Neutrophil (primary cell): ENCODE measurements at regions not wholly inside any gene's neighbourhood (a gene's known extent, or its start where the extent isn't known, plus 50 kb on each side); places are given as distances from the start of the nearest gene placed in this dataset.

Experiments
- H3K27ac ChIP-seq: fragments of 200-600 bp; sonication (generic); 2 replicates; pipeline ENCODE4 v1.5.1; 2016; ENCODE audit warnings: mild to moderate bottlenecking, moderate library complexity
- H3K27me3 ChIP-seq: fragments of 200-600 bp; sonication (generic); 2 replicates; pipeline ENCODE4 v1.6.0; 2016; ENCODE audit warnings: mild to moderate bottlenecking
- H3K36me3 ChIP-seq: fragments of 200-600 bp; sonication (generic); 2 replicates; pipeline ENCODE4 v1.5.1; 2017
- H3K4me1 ChIP-seq, 2 experiments: fragments of 200-600 bp in 1 of 2; sonication (generic) in 1 of 2; 1 replicate in 1 of 2; 2 replicates in 1 of 2; pipeline versions ENCODE4 v1.5.1 to v1.6.1; 2013 to 2016; ENCODE audit warnings: low read depth in 1 of 2, low read length in 1 of 2, mild to moderate bottlenecking in 1 of 2, moderate library complexity in 1 of 2; ENCODE audit not compliant: control insufficient read depth in 1 of 2, insufficient read depth in 1 of 2
- H3K4me3 ChIP-seq, 2 experiments: fragments of 200-600 bp in 1 of 2; sonication (generic) in 1 of 2; 1 replicate in 1 of 2; 2 replicates in 1 of 2; pipeline ENCODE4 v1.5.1; 2013 to 2016; ENCODE audit warnings: low read depth in 1 of 2, low read length in 1 of 2, mild to moderate bottlenecking in 1 of 2, moderate library complexity in 1 of 2
- H3K9me3 ChIP-seq: fragments of 200-600 bp; sonication (generic); 2 replicates; pipeline ENCODE4 v1.5.1; 2016
- CTCF ChIP-seq: fragments of 200-600 bp; sonication (generic); IDR thresholded peaks from 2 replicates; pipeline ENCODE4 v1.5.1; 2016; ENCODE audit warnings: antibody characterized with exemption

DNA sequence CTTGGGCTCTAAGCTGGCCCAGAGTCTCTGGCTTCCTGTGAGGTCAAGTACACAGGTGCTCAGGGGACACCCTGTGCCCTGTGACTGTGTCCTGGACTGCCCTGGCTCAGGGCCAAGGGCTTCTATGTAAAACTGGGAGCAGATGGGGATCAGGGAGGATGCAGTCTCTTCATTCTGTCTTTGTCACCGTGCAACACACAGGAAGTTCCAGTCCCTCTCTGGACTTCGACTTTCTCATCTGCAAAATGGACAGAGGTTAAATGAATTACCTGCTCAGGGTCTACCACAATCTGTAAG lies 61.9 kb upstream of the TLE3 start:
- no peaks in the 10 kb centered on the region for H3K9me3 ChIP-seq
- no peaks in the 10 kb centered on the region for H3K4me1 ChIP-seq
- no peak overlapping the region for H3K4me3 ChIP-seq
- TF ChIP-seq CTCF, result no peak
- H3K36me3 ChIP-seq, result no peaks in the 10 kb centered on the region
- H3K27me3 ChIP-seq, result peaks cover 9% of the 10 kb centered on the region
- H3K27ac ChIP-seq, result no peak overlapping the region

- Histone ChIP-seq H3K36me3 (no peaks in the 10 kb centered on the region), H3K4me3 (no peak overlapping the region), H3K9me3 (no peaks in the 10 kb centered on the region), H3K27ac (no peak overlapping the region), H3K4me1 (no peaks in the 10 kb centered on the region), H3K27me3 (peaks cover 14% of the 10 kb centered on the region)
- TF ChIP-seq CTCF, result no peak
These were observed 61.4 kb upstream of the TLE3 start for GRCh38 chr15:70159001-70159712.

DNA sequence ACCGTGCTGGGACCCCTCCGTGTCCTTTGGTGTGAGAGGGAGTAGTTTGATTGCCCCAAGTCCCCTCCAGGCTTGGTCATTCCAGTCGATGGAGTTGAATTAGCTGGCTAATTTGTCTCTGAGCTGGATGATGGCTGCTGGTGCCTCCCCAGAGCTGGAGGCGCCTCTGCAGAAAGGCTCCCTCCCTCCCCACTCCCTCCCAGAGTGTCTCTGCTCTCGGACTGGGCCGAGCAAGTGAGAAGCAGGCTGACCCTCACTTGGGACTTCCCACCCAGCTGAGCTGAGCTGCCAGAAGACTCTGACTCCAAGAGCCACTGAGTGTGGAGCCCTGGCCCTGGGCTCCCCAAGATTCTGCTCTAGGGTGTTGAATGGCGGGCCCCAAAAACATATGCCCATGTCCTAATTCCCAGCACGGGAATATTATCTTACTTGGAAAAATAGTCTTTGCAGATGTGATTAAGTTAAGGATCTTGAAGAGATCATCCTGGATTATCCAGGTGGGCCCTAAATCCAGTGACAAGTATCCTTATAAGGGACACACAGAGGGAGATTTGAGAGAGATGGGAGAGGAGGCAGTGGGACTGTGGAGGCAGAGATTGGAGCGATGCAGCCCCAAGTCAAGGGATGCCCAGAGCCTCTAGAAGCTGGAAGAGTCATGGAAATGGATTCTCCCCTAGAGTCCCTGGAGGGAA lies 60.7 kb upstream of the TLE3 start:
- H3K9me3 ChIP-seq, result no peaks in the 10 kb centered on the region
- no peak for TF ChIP-seq CTCF
- no peak overlapping the region for H3K4me3 ChIP-seq
- H3K27me3 ChIP-seq, result peaks cover 17% of the 10 kb centered on the region
- H3K4me1 ChIP-seq, result no peaks in the 10 kb centered on the region
- no peaks in the 10 kb centered on the region for H3K36me3 ChIP-seq
- H3K27ac ChIP-seq, result no peak overlapping the region

DNA sequence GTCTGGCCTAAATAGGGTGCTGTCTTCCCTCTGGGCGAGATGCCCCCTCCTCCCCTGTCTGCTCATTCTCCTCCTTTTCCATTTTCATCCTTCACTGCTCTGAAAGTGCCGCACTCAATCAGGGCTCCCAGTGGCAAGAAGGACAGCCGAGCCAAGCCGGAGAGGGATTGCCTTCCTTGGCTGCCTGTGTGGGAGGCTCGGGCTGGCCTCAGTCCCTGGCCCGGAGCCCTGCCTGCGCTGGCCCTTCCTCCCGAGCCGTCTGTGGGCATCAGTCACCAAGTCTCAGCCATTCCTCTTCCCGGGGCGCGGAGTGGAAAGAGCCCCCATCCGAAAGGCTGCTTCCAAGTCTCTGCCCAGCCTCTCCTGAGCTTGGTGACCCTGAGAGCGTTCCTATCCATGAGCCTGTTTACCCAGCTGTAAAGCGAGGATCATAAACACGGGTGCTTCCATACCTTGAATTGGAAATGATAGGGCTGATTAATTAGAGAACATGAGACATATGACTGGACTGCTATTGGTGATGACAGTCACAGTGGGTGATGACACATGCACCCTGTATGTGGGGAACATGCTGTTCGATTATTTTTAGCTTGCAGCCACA lies 59.1 kb upstream of the TLE3 start:
- no peak for TF ChIP-seq CTCF
- H3K4me1 ChIP-seq, result no peaks in the 10 kb centered on the region
- H3K4me3 ChIP-seq, result no peak overlapping the region
- no peaks in the 10 kb centered on the region for H3K9me3 ChIP-seq
- H3K36me3 ChIP-seq, result no peaks in the 10 kb centered on the region
- peaks cover 17% of the 10 kb centered on the region for H3K27me3 ChIP-seq
- H3K27ac ChIP-seq, result no peak overlapping the region

DNA sequence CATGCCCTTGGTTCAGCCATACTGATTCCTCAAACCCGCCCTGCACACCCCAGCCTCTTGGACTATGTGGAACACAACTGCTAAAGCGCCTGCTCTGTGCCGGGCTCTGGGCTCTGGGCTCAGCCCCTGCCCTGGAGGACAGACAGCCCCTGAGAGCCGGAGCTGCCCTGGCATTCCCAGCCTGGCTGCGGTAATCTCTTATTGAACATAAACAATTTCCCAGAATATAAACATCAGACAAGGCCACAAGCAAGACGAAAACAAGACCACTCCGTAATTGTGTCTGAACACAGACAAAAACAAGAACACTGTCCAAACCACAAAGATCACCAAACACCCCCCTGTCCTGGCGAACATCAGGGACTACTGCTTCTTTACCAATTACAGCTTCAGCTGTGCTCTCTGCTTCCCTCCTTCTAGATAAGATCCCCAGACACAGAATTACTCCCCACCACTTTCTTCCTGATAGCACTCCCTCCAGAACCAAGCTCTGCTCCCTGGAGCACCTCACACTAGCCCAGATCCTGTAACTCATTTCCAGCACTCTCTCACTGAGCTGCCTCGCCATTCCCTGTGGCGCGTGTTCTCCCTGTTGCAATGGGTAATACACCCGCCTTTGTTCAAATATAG lies 57.1 kb upstream of the TLE3 start:
- H3K27ac ChIP-seq, result no peak overlapping the region
- H3K36me3 ChIP-seq, result no peaks in the 10 kb centered on the region
- H3K9me3 ChIP-seq, result no peaks in the 10 kb centered on the region
- no peak overlapping the region for H3K4me3 ChIP-seq
- no peak for TF ChIP-seq CTCF
- peaks cover 17% of the 10 kb centered on the region for H3K27me3 ChIP-seq
- no peaks in the 10 kb centered on the region for H3K4me1 ChIP-seq
